K562 (cell line): ENCODE measurements at regions not wholly inside any gene's neighbourhood (a gene's known extent, or its start where the extent isn't known, plus 50 kb on each side); places are given as distances from the start of the nearest gene placed in this dataset.

Experiments used
- ATAC-seq: fragments of 200-7000 bp; cut with Tn5 transposase; 3 replicates; pipeline ENCODE4 v1.9.1; 2020; ENCODE audit warnings: moderate library complexity
- BruUV-seq: library from RNA; stranded (reverse); fragments of 400-500 nt; replicated peaks from 2 replicates; lab custom pipeline; 2021; lab: Mats Ljungman, UMichigan
- CTCF ChIA-PET: fragments of 300-600 bp; formaldehyde crosslinking; extraction: SDS; loops from one replicate; lab custom pipeline; 2021; ENCODE audit warnings: low intra/inter-chr PET ratio; lab: Yijun Ruan, JAX
- POLR2A ChIA-PET: fragments of 300-600, 350-650 bp; sonication (Branson Sonifier 250); formaldehyde crosslinking; extraction: SDS; loops from one replicate; lab custom pipeline; 2021; ENCODE audit warnings: antibody characterized with exemption, inconsistent platforms; lab: Yijun Ruan, JAX
- DNase-seq, 4 experiments: peaks; one replicate each; pipeline versions ENCODE4 v3.0.0 to v3.0.0-alpha.2; 2011 to 2018; ENCODE audit warnings: low spot score in 3 of 4, mixed read lengths in 3 of 4; ENCODE audit errors: extremely low read depth in 1 of 4
- FAIRE-seq: peaks from 2 replicates; lab custom pipeline; 2011; peaks lifted over from hg19 to GRCh38; lab: Jason Lieb, UNC
- H2AFZ ChIP-seq: 2 replicates; pipeline ENCODE4 v1.6.0; 2011; ENCODE audit warnings: low read depth, low read length, control low read depth, inconsistent platforms
- H3K27ac ChIP-seq: fragments of 200-600 bp; 3 replicates; pipeline ENCODE4 v1.8.0; 2011; ENCODE audit warnings: low read depth, mild to moderate bottlenecking, control low read depth, inconsistent platforms, low read length, moderate library complexity, mixed read lengths; ENCODE audit errors: extremely low read depth
- H3K27me3 ChIP-seq, 2 experiments: fragments of 300-600 bp in 1 of 2; 2 replicates in 1 of 2; 3 replicates in 1 of 2; pipeline versions ENCODE4 v1.6.0 to v1.8.0; 2011; ENCODE audit warnings: inconsistent platforms in 2 of 2, low read length in 2 of 2, mild to moderate bottlenecking in 1 of 2, mixed read lengths in 1 of 2, moderate library complexity in 1 of 2; ENCODE audit not compliant: control insufficient read depth in 2 of 2, insufficient read depth in 2 of 2
- H3K36me3 ChIP-seq: fragments of 300-600 bp; 3 replicates; pipeline ENCODE4 v1.8.0; 2011; ENCODE audit warnings: mild to moderate bottlenecking, low read length, inconsistent platforms; ENCODE audit not compliant: control insufficient read depth, insufficient read depth
- H3K4me1 ChIP-seq, 2 experiments: fragments of 200-600 bp in 1 of 2; replicated peaks in 1 of 2; 2 replicates in 1 of 2; 3 replicates in 1 of 2; pipeline versions ENCODE4 v1.5.1 to v1.8.0; 2011; ENCODE audit warnings: inconsistent platforms in 2 of 2, low read length in 2 of 2, mild to moderate bottlenecking in 1 of 2, mixed read lengths in 1 of 2, moderate library complexity in 1 of 2; ENCODE audit not compliant: control insufficient read depth in 2 of 2, insufficient read depth in 2 of 2
- H3K4me2 ChIP-seq: 2 replicates; pipeline ENCODE4 v1.6.1; 2011; ENCODE audit warnings: low read length, control low read depth, inconsistent platforms, mixed read lengths; ENCODE audit not compliant: insufficient read depth
- H3K4me3 ChIP-seq: fragments of 200-600 bp; sonication (generic), shearing (Covaris generic); 2 replicates; pipeline ENCODE4 v1.5.1; 2016; ENCODE audit warnings: control low read depth, inconsistent platforms
- H3K79me2 ChIP-seq: fragments of 200-600 bp; 3 replicates; pipeline ENCODE4 v1.8.0; 2011; ENCODE audit warnings: low read length, inconsistent platforms; ENCODE audit not compliant: control insufficient read depth, insufficient read depth
- H3K9ac ChIP-seq, 2 experiments: 2 replicates each; pipeline versions ENCODE4 v1.6.0 to v1.6.1; 2011; ENCODE audit warnings: low read depth in 2 of 2, low read length in 2 of 2, control low read depth in 1 of 2, inconsistent platforms in 1 of 2, mild to moderate bottlenecking in 1 of 2, mixed read lengths in 1 of 2; ENCODE audit not compliant: insufficient read depth in 1 of 2
- H3K9me1 ChIP-seq: one replicate; pipeline ENCODE4 v1.6.0; 2011; ENCODE audit warnings: inconsistent platforms, mild to moderate bottlenecking, low read length, moderate library complexity; ENCODE audit not compliant: control insufficient read depth, insufficient read depth
- H3K9me3 ChIP-seq: replicated peaks from 2 replicates; pipeline ENCODE4 v1.5.1; 2011; ENCODE audit warnings: low read depth, low read length, inconsistent platforms; ENCODE audit not compliant: control insufficient read depth, insufficient read depth
- H4K20me1 ChIP-seq: replicated peaks from 2 replicates; pipeline ENCODE4 v1.6.1; 2011; ENCODE audit warnings: low read length, inconsistent platforms, mixed read lengths; ENCODE audit not compliant: control insufficient read depth, insufficient read depth
- AFF4 ChIP-seq: sonication (generic); formaldehyde crosslinking; IDR thresholded peaks from 2 replicates; pipeline ENCODE4 v1.8.0; 2023; ENCODE audit warnings: mild to moderate bottlenecking, missing genetic modification reagents
- CEBPG ChIP-seq, 3 experiments: fragments of 200-800 bp in 1 of 3; sonication (Bioruptor generic) in 1 of 3; sonication (generic) in 1 of 3; formaldehyde crosslinking in 1 of 3; IDR thresholded peaks in 2 of 3; conservative IDR thresholded peaks in 1 of 3; 2 replicates each; pipeline versions ENCODE4 v1.6.1 to v1.8.0; 2016 to 2022; ENCODE audit warnings: missing compliant biosample characterization in 2 of 3, missing genetic modification characterization in 2 of 3, mild to moderate bottlenecking in 1 of 3, missing genetic modification reagents in 1 of 3
- CREB3 ChIP-seq: fragments of 450-650 bp; conservative IDR thresholded peaks from 2 replicates; pipeline ENCODE4 v1.6.1; 2016; ENCODE audit warnings: missing genetic modification characterization, low read depth, mild to moderate bottlenecking, missing compliant biosample characterization, moderate library complexity
- ETS2 ChIP-seq: IDR thresholded peaks from 2 replicates; pipeline ENCODE4 v1.6.1; 2016; ENCODE audit warnings: borderline replicate concordance, missing genetic modification characterization, mild to moderate bottlenecking, moderate library complexity, missing compliant biosample characterization; ENCODE audit not compliant: poor library complexity, severe bottlenecking
- NFATC3 ChIP-seq: fragments of 450-650 bp; IDR thresholded peaks from 2 replicates; pipeline ENCODE4 v1.6.1; 2017; ENCODE audit warnings: mild to moderate bottlenecking
- RREB1 ChIP-seq: fragments of 250-450 bp; sonication (Bioruptor Pico); IDR thresholded peaks from 2 replicates; pipeline ENCODE4 v1.4.0; 2020
- THRA ChIP-seq: fragments of 450-650 bp; IDR thresholded peaks from 2 replicates; pipeline ENCODE4 v1.6.1; 2017; ENCODE audit warnings: mild to moderate bottlenecking, moderate library complexity
- ZNF561 ChIP-seq: fragments of 450-650 bp; formaldehyde crosslinking; conservative IDR thresholded peaks from 2 replicates; pipeline ENCODE4 v1.4.0; 2020; ENCODE audit warnings: mild to moderate bottlenecking, moderate library complexity
- WGBS: fragments of 100-300 bp; shearing (Covaris generic); methylation state at CpG from one replicate; pipeline ENCODE4 v1.1.6; 2016; ENCODE audit warnings: low coverage, mixed read lengths; ENCODE audit not compliant: insufficient coverage; ENCODE audit errors: missing lambda C conversion rate; 5-methylcytosine and 5-hydroxymethylcytosine counted together
- in situ Hi-C: fragments of 300-500 bp; cut with MboI; formaldehyde crosslinking; loops from 4 replicates; pipeline ENCODE4 v1.15.0; 2018; ENCODE audit warnings: inconsistent platforms, mixed read lengths
- intact Hi-C: fragments of 100-400 bp; cut with micrococcal nuclease; formaldehyde crosslinking; loops from 2 replicates; pipeline ENCODE4 v1.14.2; 2022

- no peak for TF ChIP-seq CREB3 (tag)
Measured at GRCh38 chr13:84571264-84571663, 689.0 kb upstream of the SLITRK1 start (continued).

- ChIA-PET POLR2A (no interaction called here), CTCF (no interaction called here)
- ATAC-seq (no peak), DNase-seq (no peak), FAIRE-seq (no peak)
- no peaks in the 10 kb centered on the region for H3K36me3 ChIP-seq
- intact Hi-C loops (no loop called here), in situ Hi-C loops (no loop called here)
- no peaks in the 10 kb centered on the region for H3K4me1 ChIP-seq
- no peak overlapping the region for H3K4me3 ChIP-seq
- 0% methylated on average over 2 of the region's 2 CpGs for WGBS
- H3K27ac ChIP-seq, result no peak overlapping the region
- H2AFZ ChIP-seq, result no peak overlapping the region
- no peaks in the 10 kb centered on the region for H3K27me3 ChIP-seq
- no TSS peak for BruUV-seq
- no peaks in the 10 kb centered on the region for H3K9me1 ChIP-seq
- no peaks in the 10 kb centered on the region for H4K20me1 ChIP-seq
- H3K4me2 ChIP-seq, result no peak overlapping the region
- no peak overlapping the region for H3K9ac ChIP-seq
- no peaks in the 10 kb centered on the region for H3K9me3 ChIP-seq
- H3K79me2 ChIP-seq, result no peaks in the 10 kb centered on the region
- no peak for TF ChIP-seq NFATC3
- no peak for TF ChIP-seq ZNF561
- TF ChIP-seq CEBPG (CRISPR knock-in tag; IDR thresholded peaks at IDR 0.05), result no peak
- TF ChIP-seq CEBPG (tag; conservative IDR thresholded peaks at IDR 0.05 in 1 of 2, IDR thresholded peaks at IDR 0.05 in 1 of 2), result no peak
- no peak for TF ChIP-seq RREB1
- TF ChIP-seq ETS2 (tag), result no peak
- no peak for TF ChIP-seq AFF4 (CRISPR knock-in tag)
- TF ChIP-seq THRA, result no peak
Measured at GRCh38 chr13:84570831-84571230, 688.6 kb upstream of the SLITRK1 start.
